Amygdala (tissue), 56 donors: ENCODE measurements at regions not wholly inside any gene's neighbourhood (a gene's known extent, or its start where the extent isn't known, plus 50 kb on each side); places are given as distances from the start of the nearest gene placed in this dataset.
A peak's percentile ranks its signal among the peaks of the same experiment; 100 is the strongest.

Source experiments
- DNase-seq, 56 donors: peaks; one replicate each; lab custom pipeline; 2025; lab: John Stamatoyannopoulos, UW

DNA sequence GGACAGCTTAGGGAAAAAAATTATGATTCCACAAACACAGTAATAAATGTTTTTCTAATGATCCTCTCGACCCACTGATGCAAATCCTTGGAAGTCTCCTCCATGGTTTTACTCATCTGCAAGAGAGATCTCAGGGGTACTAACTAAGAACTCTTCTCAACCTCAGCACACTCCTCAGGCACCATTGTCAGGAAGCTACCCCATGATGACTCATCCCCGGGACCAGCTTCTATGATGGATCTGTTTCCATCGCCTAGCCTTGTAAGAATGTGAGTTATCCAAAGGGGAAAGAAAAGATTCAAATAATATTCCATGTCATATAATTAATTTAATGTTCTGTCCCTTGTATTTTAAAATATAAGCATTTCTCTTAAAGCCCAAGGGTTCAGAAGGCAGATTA lies 816.1 kb upstream of the IGFBP7 start:
- DNase-seq, result no peak

DNA sequence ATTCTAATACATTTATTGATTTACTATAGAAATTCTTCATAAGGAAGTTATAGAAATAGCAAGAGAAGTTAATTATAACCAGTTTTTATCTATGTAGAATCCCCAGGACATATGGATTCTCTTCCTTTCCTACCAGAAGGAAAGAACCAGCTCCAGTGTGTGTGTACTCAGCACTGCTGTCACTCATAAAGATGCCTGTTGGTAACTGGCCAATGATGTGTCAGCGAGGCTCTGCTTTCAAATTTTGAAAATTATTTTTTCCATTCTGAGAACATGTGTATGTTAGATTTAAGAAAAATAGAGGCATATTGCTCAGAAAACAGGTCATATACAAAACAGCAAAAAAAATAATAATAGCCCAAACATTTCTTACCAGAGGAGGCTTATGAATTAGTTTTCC lies 814.8 kb upstream of the IGFBP7 start:
- no peak for DNase-seq

DNA sequence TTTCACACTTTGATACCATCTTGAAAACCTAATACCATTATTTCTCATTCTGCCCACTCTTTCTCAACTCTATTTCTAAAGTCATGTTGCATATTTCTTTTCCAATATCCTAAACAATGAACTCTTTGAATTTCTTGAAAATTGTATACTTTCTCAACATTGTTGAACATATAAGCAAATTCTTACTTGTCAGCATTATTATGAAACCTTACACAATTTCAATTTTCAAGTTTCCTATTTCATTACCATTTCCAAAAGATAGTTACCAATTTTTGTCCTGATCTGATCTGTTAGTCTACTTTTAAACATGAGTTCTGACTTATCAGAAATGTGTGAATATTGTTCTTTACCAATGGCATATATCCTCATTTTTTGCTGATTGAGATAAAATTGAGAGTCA lies 806.3 kb upstream of the IGFBP7 start:
- DNase-seq, result no peak

DNA sequence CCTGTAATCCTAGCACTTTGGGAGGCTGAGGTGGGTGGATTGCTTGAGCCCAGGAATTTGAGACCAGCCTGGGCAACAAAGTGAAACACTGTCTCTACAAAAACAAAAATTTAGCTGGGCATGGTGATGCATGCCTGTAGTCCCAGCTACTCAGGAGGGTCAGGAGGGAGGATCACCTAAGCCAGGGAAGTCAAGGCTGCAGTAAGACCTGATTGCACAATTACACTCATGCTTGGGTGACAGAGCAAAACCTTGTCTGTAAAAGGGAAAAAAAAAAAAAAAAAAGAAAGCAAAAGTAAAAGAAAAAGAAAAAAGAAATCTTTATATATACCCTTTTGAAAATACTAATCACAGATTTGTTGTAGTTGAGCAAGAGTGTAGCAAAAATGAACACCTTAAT lies 801.0 kb upstream of the IGFBP7 start:
- no peak for DNase-seq

DNA sequence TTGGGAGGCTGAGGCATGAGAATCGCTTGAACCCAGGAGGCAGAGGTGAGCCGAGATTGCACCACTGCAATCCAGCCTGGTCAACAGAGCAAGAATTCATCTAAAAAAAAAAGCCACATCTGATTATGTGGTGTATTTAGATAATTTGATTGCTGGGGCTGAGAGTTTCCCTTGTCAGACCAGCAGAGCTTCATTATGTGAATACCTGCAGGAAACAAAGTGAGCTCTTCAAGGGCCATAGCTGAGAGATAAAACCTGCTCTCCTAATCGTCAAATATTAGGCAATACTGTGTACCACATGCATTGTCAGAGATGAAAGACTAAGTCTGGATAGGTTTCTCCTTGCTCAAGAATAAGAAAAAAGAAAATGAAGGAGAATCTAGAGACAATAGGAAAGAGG lies 800.0 kb upstream of the IGFBP7 start:
- DNase-seq, result no peak

DNA sequence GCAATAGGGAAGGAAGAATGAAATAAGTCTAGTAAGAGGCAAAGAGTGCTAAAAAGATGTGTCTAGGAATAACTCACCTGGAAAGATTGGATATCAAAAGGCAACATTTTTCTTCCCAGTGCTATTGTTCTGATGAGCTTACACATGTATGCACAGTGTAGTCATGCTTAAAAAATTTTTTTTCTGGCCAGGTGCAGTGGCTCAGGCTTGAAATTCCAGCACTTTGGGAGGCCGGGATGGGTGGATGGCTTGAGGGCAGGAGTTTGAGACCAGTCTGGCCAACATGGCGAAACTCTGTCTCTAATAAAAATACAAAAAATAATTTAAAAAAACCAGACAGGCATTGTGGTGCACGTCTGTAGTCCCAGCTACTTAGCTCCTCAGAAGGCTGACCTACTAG lies 795.8 kb upstream of the IGFBP7 start:
- no peak for DNase-seq

DNA sequence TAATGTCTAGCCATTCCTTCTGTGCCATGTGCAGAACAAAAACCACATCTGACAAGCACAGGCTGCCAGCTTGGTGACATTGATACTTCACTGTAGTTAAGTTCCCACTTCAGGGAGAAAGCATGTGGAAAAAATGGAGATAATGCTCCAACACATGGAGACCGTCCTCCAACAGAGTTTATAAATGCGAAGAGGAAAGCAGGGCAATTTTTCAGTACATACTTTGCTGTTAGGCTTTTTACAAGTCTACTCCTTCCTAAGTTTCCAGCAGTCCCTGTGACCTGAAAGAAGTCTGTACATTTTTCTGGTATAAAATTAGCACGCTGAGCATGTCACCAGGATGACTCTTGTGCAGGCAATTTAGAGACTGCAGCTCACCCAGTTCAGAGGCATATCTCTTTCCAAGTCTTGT lies 766.9 kb upstream of the IGFBP7 start:
- no peak for DNase-seq

DNA sequence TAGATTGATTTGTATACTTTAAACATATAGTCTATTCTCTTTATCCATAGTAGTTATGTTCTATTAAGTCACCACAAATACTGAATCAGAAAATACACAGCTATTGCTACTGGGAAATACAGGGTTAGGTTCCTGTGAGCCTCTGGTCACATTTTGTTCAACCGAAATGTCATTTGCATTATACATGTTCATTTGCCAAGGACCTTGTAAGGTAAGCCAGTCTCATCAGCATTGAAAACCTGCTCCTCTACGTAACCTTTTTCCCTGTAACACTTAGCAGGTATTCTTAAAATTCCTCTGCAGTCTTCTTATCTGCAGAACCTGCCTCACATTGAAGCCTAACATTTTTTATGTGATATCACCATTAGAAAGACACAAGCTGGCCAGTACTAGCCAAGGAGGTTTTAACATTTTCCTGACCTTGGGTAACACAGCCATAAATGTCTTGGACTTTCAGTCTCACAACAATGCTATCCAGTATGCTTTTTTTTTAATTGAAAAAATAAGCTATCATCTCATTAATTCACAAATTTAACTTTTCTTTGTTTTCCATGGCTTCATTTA lies 765.7 kb upstream of the IGFBP7 start:
- DNase-seq, result no peak

DNA sequence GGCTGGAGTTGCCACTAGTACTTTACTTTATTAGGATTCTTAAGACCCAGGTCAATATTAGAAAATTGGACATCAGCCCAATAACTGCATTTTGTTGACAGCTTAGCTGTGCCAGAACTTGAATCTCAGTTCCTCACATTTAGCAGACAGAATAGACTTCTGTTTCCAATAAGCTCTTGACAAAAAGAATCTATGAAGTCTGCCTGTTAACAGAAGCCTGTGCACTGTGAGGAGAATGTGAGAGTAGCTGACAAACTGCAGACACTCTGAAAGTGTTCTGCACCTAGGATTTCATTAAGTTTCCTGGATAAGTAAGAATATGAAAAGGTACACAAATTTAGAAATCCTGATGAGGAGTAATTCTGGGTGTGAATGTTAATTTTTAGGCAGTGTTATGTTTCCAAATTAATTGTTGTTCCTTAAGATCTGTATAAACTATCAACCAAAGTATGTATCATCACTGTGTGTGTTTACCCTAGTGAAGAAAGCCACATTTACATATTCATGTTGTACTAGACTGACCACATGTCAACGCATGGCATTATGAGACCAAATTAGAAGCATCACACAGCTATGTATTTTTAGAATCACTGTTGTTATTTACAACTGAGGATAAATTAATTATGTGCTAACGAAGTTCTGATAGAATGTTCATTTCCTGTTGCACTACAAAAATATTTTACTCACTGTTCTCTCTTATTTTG lies 756.4 kb upstream of the IGFBP7 start:
- DNase-seq, result no peak

DNA sequence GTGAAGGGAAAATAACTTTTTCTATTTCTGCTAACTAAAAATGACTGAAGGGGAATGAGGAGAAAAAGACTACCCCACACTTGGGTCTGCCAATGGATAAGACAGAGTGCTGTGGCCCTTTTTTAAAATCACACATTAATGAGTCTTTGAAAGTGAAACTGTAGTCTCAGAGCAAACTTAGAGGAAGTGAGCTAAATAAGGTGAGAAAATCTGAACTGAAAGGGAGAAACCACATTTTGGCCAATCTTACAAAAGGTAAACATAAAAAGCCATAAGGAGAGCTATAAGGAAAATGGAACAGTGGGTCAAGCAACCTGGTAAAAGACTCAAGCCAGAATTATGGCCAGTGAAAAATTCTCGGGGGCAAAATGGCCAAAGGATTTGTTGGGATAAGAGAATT lies 755.1 kb upstream of the IGFBP7 start:
- DNase-seq, result no peak

DNA sequence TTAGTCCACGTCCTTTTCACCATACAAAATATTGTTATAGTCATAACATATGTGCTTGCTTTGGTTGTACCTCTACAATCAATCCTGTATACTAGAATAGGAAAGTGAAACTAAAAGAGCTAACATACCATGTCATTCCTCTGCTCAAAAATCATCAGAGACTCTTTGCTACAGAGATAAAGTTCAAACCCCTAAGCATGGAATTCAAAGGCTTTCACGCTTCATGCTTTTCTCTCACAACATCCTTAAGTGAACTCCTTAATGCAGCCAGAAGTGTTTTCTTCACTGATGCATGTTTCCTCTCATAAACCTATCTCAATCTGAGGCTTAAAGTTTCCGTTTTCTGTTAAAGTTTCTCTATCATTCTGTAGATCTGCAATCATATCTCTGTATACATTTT lies 744.6 kb upstream of the IGFBP7 start:
- DNase-seq, result no peak

DNA sequence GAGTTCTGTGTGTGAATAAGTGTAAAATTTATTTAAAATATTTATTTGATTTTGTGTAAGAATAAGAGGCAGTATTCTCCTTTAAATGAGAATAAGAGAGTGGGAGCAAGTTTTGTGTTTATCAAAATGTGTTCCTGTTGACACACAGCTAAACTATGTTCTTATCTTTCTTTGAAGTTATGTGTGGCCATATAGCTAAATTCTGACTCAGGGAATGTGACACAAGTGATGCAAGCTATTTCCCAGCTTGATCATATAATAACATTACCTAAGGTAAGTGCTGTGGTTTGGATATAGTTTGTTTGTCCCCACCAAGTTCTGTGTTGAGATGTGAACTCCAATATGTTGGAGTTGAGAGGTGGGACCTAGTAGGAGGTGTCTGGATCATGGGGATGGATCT lies 740.0 kb upstream of the IGFBP7 start:
- no peak for DNase-seq

DNA sequence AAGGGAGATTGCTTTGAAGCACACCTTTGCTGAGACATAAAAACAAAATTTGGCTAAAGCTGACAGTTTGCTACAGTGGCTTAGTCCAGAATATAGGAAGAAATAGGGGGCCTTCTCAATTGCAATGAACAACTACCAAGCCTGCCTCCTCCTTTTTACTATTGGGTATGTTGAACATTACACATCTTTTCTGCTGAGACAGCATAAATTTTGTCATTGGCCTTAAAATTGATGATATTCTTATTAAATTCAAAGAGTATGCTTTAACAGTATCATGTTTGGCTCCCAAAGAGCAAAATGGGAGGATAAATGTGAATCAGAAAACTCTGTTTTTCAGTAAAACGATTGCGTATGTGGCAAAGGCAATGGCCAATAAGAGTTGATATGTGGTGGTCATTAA lies 721.9 kb upstream of the IGFBP7 start:
- no peak for DNase-seq

DNA sequence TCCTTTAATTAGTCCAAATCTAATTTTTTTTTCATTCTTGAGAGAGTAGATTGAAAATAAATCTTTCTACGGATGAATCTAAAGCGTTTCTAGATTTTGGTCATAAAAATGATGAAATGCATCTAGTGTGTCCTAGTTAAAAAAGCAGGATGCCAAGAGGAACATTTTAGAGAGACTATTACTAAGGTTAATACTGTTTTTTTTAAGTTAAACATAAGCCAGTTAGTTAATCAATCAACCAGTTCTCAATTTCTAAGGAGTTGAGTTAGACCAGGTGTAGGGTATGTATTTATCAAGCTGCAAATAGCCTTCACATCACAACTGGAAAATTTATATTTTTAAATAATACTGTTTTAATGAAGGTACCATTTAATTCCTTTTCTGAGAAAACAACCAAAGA lies 679.5 kb upstream of the IGFBP7 start:
- no peak for DNase-seq

DNA sequence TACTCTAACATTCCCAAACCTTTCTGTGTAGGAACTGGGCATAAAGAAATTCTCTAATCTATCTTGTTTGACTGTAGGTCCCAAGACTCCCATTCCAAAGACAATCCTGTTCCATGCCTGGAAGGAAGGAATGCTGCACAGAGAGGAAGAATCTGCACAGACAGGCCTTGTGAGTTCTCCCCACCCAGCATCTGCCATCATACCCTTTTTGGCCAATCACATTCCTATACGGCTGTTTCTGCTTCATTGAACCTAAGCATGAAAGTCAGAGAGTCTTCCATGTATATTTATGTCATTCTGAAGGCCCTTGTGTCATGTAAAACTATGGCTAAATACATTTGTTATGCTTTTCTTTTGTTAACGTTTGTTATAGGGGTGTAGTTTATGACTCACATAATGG lies 667.7 kb upstream of the IGFBP7 start:
- no peak for DNase-seq

DNA sequence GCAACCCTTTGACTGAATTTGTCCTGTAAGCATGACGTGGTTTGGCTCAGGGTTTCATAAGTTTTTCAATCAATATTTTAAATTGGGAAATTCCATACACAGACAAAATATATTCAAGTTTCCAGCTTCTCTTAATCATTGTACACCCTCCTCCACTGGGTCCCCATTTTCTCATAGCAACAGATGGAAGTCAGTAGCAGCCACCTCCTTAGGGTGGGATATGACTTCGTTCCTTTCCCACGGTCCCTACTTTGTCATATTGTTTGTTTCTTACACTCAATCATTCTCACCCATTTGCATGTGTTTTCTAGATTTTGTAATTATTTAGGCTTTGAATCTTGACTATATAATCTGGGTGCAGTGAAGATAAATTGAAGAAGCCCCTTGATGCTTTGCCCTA lies 664.5 kb upstream of the IGFBP7 start:
- no peak for DNase-seq

DNA sequence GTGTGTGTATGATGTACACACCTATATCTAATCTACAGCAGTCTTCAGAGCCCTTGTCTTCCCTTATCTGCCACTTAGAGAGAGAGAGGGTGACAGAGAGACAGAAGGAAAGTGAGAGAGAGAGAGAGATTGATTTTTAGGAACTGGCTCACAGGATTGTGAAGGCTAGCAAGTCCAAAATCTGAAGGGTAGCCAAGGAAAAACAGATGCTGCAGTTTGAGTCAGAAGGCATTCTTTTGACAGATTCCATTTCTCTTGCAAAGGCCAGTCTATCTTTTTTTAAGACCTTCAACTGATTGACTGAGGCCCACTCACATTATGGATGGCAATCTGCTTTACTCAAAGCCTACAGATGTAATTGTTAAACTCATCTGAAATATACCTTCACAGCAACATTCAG lies 664.0 kb upstream of the IGFBP7 start:
- no peak for DNase-seq

DNA sequence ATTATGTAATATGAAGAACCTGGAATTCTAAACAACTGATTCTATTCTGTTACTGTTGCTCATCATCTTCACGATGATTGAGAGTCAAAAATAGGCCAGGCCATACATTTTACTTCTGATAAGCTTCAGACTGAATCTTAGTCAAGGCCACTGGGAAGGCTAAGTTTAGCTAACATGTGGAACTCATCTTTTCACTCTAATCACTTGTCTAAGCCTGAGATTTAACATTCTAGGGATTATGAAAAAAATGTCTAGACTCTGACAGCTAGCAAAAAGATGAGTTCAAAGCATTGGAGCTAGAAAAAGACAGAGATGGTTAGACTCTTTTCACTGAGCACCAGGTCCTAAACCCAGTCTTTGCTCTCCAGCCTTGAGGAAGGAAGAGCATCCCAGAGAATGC lies 656.2 kb upstream of the IGFBP7 start:
- no peak for DNase-seq

DNA sequence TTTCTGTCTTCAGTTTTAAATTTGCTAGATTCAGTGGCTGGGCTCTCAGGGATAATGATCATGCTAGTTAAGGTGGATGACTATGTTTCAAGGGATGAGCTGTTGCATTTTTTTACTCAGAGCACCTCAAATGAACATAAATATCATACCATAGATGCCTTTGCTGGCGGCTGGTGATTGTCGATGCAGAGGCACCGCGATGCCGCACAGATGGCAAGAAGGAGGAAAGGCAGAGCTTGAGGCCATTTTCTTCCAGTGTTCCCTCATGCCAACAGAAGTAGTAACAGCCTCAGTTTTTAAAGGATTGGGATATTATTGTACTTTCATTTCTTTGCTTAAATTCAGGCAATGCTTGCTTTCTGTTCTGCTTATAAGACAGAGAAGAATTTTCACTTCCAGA lies 654.7 kb upstream of the IGFBP7 start:
- peak in 13 of 56 donors; percentile 0 to 36 (median 3) for DNase-seq

DNA sequence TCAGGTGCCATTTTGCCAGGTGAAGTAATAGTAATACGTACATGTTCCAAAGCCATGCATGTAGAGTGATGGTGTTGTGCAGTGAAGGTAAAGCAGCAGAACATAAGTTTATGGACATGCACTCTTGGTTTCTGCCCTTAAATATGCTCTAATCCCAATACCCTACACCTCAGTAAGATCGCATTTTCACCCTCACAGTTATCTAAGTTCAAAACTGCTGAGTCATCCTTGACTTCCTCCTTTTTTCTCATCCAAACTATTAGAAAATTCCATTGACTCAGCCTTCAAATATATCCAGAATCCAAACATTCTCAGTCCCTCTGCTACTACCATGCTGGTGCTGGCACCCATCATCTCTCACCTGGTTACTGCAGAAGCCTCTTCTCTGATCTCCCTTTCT lies 652.9 kb upstream of the IGFBP7 start:
- DNase-seq, result no peak

DNA sequence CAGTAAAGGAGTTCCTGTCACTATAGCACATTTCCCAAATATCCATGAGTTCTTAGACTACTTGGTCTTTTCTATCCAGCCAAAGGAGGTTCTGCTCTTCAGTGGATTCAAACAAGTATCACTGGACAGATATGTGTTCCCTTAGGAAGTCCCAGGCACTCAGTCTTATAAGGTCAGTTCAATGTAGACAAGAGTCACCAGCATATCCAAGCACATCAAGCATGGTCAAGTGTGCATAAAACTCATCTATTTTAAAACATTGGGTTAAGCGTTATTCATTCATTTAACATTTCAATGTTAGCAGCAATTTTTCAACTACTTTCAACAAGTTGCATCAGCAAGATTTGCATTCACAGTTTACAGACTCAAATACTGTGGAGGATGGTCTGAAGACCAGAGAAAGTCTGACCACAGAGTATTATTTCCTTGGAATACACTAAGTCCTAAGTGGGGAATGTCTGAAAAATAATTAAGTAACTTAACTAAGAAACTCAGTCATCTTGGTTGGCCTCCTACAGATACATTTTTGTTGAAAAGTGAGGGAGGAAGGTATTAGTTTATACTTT lies 630.5 kb upstream of the IGFBP7 start:
- DNase-seq, result no peak

DNA sequence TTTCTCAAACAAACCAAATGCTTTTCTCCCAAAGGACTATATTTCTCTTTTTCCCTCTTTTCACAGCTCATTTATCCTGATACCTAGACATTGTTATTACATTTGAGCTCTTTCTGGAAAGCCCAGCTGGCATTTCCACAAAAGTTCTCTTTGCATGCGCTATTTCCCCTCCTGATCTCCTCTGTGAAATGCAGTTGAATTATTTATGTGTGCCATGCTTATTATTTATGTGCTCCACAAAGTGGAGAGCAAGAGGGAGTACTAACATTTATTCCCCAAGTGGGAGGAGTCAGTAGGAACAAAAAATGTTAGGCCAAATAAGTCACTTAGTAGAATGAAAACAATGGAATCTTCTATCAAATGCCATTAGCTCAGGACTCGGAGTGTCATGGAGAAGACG lies 626.6 kb upstream of the IGFBP7 start:
- no peak for DNase-seq
